ENCODE measurements at regions not wholly inside any gene's neighbourhood (a gene's known extent, or its start where the extent isn't known, plus 50 kb on each side); places are given as distances from the start of the nearest gene placed in this dataset.

DNA sequence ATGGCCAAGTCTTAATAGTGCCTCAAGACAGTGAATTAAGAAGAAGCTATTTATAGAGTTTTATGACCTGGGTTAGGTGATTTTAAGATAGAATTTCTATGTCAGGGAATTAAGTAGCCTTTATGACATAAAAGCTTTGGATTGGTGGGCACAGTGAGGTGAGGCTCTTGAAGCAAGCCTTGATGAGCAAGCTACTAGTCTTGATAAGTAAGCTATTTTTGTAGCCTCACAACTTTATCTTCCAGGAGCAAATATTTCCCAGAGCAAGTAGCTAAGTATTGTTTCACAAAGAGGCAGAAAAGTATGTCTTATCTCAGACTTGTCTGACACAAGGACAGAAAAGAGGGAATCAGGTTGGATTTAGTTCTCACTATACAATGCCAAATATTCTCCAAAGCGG, 491.7 kb upstream of the RASGRP1 start:
- no peak overlapping the region for H3K27ac ChIP-seq

DNA sequence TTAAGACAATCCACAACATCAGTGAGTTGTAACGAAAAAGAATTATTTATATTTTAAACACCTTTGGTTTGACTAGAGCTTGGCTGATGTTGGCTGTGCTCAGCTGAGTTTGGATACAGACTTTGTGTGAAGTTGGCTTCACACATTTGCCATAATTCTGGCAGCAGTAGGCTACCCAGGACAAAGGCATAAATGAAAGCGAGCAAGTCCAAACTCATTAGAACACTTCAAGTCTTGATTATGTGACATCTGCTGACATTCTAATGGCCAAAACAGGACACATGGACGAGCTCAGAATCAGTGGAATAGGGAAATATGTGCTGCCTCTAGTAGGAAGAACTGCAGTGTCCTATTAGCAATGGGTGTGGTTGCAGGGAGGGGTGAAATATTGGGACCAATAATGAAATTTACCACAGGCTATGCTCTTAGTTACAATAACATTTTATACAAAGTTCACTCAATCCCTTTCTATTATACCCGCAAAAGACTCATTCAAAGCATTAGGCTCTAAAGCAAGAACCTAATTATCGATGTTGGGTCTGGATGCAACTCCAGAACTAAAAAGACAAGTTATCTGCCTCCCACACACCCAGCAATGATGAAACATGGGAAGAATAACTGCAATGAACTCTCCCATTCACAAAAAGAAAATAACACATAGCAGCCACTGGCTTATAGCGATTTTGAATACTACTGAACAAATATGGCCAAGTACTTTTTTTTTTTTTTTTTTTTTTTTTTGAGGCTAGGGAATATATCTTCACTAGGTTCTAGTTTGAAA, 493.9 kb upstream of the RASGRP1 start:
- H3K27me3 ChIP-seq: no peaks in the 10 kb centered on the region
- TF ChIP-seq, protein P1, sequence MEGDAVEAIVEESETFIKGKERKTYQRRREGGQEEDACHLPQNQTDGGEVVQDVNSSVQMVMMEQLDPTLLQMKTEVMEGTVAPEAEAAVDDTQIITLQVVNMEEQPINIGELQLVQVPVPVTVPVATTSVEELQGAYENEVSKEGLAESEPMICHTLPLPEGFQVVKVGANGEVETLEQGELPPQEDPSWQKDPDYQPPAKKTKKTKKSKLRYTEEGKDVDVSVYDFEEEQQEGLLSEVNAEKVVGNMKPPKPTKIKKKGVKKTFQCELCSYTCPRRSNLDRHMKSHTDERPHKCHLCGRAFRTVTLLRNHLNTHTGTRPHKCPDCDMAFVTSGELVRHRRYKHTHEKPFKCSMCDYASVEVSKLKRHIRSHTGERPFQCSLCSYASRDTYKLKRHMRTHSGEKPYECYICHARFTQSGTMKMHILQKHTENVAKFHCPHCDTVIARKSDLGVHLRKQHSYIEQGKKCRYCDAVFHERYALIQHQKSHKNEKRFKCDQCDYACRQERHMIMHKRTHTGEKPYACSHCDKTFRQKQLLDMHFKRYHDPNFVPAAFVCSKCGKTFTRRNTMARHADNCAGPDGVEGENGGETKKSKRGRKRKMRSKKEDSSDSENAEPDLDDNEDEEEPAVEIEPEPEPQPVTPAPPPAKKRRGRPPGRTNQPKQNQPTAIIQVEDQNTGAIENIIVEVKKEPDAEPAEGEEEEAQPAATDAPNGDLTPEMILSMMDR (IDR thresholded peaks at IDR 0.05): no peak
- TF ChIP-seq POLR2A (IDR thresholded peaks at IDR 0.05): no peak
- no peak overlapping the region for H3K27ac ChIP-seq
- no peak for DNase-seq
- no peaks in the 10 kb centered on the region for H3K36me3 ChIP-seq
- no peaks in the 10 kb centered on the region for H3K4me1 ChIP-seq
- H3K9me3 ChIP-seq: no peaks in the 10 kb centered on the region
- no peak overlapping the region for H3K4me3 ChIP-seq

More for the DNA sequence above, 491.7 kb upstream of the RASGRP1 start:
- Histone ChIP-seq H3K27me3 (no peaks in the 10 kb centered on the region), H3K9me3 (no peaks in the 10 kb centered on the region), H3K4me1 (no peaks in the 10 kb centered on the region), H3K36me3 (no peaks in the 10 kb centered on the region), H3K4me3 (no peak overlapping the region)
- TF ChIP-seq POLR2A (IDR thresholded peaks at IDR 0.05): no peak
- TF ChIP-seq, protein P1 (IDR thresholded peaks at IDR 0.05): no peak
- no peak for DNase-seq

DNA sequence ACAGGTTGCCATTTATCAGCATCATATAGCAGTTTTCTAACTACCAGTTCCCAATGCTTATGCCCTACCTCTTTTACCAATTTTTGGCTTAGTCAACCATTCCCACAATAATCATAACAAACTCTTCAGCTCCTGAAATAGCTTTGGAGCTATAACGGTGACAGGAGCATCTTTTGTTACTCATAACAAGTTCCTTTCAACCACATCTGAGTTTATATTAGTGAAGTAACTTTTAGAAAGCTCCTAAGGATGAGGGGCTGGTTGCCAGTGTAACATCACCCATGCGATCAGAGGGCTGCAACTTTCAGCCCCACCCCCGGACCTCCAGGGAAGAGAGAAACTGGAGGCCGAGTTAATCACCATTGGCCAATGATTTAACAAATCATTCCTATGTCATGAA, 495.3 kb upstream of the RASGRP1 start:
- Histone ChIP-seq H3K27me3 (no peaks in the 10 kb centered on the region), H3K4me3 (no peak overlapping the region), H3K4me1 (no peaks in the 10 kb centered on the region), H3K27ac (no peak overlapping the region), H3K9me3 (no peaks in the 10 kb centered on the region), H3K36me3 (no peaks in the 10 kb centered on the region)
- no peak for TF ChIP-seq POLR2A (IDR thresholded peaks at IDR 0.05)
- TF ChIP-seq, protein P1 (IDR thresholded peaks at IDR 0.05): no peak
- no peak for DNase-seq

DNA sequence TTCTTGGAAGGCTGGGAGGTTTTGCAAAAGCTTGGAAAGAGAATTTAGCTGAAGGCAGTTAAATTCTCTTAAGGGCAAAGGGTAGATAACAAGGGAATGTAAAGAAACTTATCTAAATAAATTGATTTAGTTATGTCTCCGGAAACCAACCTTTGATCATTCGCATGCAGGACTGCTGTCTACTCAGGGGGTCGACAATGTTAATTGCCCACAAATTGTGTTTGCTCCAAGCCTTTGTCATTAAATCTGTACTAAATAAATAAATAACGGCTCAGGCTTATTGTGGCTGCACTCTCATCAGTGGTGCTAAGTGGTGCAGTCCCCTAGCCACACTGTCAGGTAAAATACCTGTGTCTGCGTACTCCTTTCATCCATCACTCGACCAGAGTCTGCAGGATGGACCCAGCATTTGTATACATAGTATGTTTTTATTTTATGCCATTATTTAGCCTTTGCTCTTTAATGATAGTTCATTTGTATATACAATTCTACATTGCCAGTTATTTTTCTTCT, 497.4 kb upstream of the RASGRP1 start:
- Histone ChIP-seq H3K4me1 (no peaks in the 10 kb centered on the region), H3K4me3 (no peak overlapping the region), H3K9me3 (no peaks in the 10 kb centered on the region), H3K36me3 (no peaks in the 10 kb centered on the region), H3K27me3 (no peaks in the 10 kb centered on the region), H3K27ac (no peak overlapping the region)
- TF ChIP-seq, protein P1 (IDR thresholded peaks at IDR 0.05): no peak
- TF ChIP-seq POLR2A (IDR thresholded peaks at IDR 0.05): no peak
- DNase-seq: no peak

DNA sequence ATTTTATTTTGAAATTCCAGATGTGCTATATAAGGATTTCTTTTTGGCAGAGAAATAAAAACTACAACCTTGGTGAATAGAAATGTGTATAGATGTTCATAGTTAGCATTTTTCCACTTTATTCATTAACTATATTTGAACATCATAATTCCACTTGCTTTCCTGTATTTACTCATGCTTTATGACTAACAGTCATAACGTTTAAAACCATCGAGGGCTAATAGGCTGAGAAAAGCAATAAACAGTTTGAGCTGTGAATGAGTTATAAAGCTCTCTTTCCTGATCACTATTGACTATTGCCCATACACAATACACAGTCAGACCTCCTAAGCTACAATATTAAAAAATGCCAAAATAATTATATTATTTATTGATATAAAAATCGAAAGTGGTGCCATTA, 502.1 kb upstream of the RASGRP1 start:
- no peak for TF ChIP-seq POLR2A (IDR thresholded peaks at IDR 0.05)
- TF ChIP-seq, protein P1 (IDR thresholded peaks at IDR 0.05): no peak
- Histone ChIP-seq H3K36me3 (no peaks in the 10 kb centered on the region), H3K4me3 (no peak overlapping the region), H3K4me1 (no peaks in the 10 kb centered on the region), H3K27ac (no peak overlapping the region), H3K9me3 (no peaks in the 10 kb centered on the region), H3K27me3 (no peaks in the 10 kb centered on the region)
- DNase-seq: no peak
